ENCODE measurements at regions not wholly inside any gene's neighbourhood (a gene's known extent, or its start where the extent isn't known, plus 50 kb on each side); places are given as distances from the start of the nearest gene placed in this dataset.

DNA sequence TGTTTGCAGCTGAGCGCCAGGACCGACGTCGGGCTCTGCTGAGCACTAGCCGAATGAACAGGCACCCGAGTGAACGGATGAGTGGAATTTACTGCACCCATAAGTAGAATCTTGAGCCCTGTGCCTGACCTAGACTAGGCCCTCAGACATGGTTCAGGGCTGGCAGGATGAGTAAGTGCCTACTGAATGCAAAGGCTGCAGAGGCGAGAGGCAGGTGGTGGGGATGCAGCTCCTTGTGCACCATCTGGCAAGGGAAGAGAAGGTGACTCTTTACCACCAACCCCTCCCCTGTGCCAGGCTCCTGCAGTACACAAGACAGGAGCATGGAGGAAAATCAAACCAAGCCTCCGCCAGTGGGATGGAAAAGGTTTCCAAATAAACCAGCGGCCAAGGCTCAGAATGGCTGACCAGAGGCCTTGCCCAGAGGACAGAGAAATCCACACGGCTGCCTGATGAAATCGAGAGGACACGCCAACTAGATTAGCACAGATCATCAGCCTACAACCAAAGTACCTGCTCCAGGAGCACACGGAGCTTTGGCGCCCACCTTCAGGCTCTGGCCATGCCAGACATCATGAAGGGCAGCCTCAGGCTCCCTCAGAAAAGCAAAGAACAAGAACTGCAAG is 141.7 kb upstream of the IQSEC1 start:
- Histone ChIP-seq H3K27me3 (ENCODE audit: insufficient read depth, poor library complexity, severe bottlenecking) (peaks cover 2% of the 10 kb centered on the region), H3K4me3 (replicated peaks; ENCODE audit: insufficient read depth, low read length) (no peak overlapping the region), H3K27ac (replicated peaks) (no peak overlapping the region)
- DNase-seq (ENCODE audit: low read depth in 1 of 2, low spot score in 1 of 2) = no peak
- no peak for TF ChIP-seq POLR2AphosphoS5 (IDR thresholded peaks at IDR 0.05; ENCODE audit: low read depth)
- no peak for TF ChIP-seq CTCF (IDR thresholded peaks at IDR 0.05; ENCODE audit: insufficient read depth, low read length)
- TF ChIP-seq GABPA (IDR thresholded peaks at IDR 0.05; ENCODE audit: low read depth) = no peak
- TF ChIP-seq, protein P1, sequence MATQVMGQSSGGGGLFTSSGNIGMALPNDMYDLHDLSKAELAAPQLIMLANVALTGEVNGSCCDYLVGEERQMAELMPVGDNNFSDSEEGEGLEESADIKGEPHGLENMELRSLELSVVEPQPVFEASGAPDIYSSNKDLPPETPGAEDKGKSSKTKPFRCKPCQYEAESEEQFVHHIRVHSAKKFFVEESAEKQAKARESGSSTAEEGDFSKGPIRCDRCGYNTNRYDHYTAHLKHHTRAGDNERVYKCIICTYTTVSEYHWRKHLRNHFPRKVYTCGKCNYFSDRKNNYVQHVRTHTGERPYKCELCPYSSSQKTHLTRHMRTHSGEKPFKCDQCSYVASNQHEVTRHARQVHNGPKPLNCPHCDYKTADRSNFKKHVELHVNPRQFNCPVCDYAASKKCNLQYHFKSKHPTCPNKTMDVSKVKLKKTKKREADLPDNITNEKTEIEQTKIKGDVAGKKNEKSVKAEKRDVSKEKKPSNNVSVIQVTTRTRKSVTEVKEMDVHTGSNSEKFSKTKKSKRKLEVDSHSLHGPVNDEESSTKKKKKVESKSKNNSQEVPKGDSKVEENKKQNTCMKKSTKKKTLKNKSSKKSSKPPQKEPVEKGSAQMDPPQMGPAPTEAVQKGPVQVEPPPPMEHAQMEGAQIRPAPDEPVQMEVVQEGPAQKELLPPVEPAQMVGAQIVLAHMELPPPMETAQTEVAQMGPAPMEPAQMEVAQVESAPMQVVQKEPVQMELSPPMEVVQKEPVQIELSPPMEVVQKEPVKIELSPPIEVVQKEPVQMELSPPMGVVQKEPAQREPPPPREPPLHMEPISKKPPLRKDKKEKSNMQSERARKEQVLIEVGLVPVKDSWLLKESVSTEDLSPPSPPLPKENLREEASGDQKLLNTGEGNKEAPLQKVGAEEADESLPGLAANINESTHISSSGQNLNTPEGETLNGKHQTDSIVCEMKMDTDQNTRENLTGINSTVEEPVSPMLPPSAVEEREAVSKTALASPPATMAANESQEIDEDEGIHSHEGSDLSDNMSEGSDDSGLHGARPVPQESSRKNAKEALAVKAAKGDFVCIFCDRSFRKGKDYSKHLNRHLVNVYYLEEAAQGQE (IDR thresholded peaks at IDR 0.05; ENCODE audit: insufficient replicate concordance, low read depth) = no peak
- TF ChIP-seq SPI1 (IDR thresholded peaks at IDR 0.05; ENCODE audit: borderline replicate concordance, low read depth) = no peak

- peaks cover 2% of the 10 kb centered on the region for H3K27me3 ChIP-seq (ENCODE audit: insufficient read depth, poor library complexity, severe bottlenecking)
- H3K4me3 ChIP-seq (replicated peaks; ENCODE audit: insufficient read depth, low read length) = no peak overlapping the region
- H3K27ac ChIP-seq (replicated peaks) = no peak overlapping the region
- DNase-seq (ENCODE audit: low read depth in 1 of 2, low spot score in 1 of 2) = no peak
- TF ChIP-seq POLR2AphosphoS5 (IDR thresholded peaks at IDR 0.05; ENCODE audit: low read depth) = no peak
- TF ChIP-seq SPI1 (IDR thresholded peaks at IDR 0.05; ENCODE audit: borderline replicate concordance, low read depth) = no peak
- TF ChIP-seq CTCF (IDR thresholded peaks at IDR 0.05; ENCODE audit: insufficient read depth, low read length) = no peak
- TF ChIP-seq, protein P1 (IDR thresholded peaks at IDR 0.05; ENCODE audit: insufficient replicate concordance, low read depth) = no peak
These were observed 140.9 kb upstream of the IQSEC1 start for GRCh38 chr3:13213911-13214846.

GRCh38 chr3:13213490-13213889 is 140.3 kb upstream of the IQSEC1 start:
- no peak for DNase-seq (ENCODE audit: low read depth in 1 of 2, low spot score in 1 of 2)
- H3K27ac ChIP-seq (replicated peaks) = no peak overlapping the region
- no peak for TF ChIP-seq POLR2AphosphoS5 (IDR thresholded peaks at IDR 0.05; ENCODE audit: low read depth)
- no peak for TF ChIP-seq CTCF (IDR thresholded peaks at IDR 0.05; ENCODE audit: insufficient read depth, low read length)
- TF ChIP-seq, protein P1 (IDR thresholded peaks at IDR 0.05; ENCODE audit: insufficient replicate concordance, low read depth) = no peak
- no peak for TF ChIP-seq SPI1 (IDR thresholded peaks at IDR 0.05; ENCODE audit: borderline replicate concordance, low read depth)
- no peak for TF ChIP-seq GABPA (IDR thresholded peaks at IDR 0.05; ENCODE audit: low read depth)
- H3K27me3 ChIP-seq (ENCODE audit: insufficient read depth, poor library complexity, severe bottlenecking) = peaks cover 2% of the 10 kb centered on the region
- no peak overlapping the region for H3K4me3 ChIP-seq (replicated peaks; ENCODE audit: insufficient read depth, low read length)

Data from HL-60 (cell line).